ENCODE measurements at regions not wholly inside any gene's neighbourhood (a gene's known extent, or its start where the extent isn't known, plus 50 kb on each side); places are given as distances from the start of the nearest gene placed in this dataset.

- TF ChIP-seq, protein P1, sequence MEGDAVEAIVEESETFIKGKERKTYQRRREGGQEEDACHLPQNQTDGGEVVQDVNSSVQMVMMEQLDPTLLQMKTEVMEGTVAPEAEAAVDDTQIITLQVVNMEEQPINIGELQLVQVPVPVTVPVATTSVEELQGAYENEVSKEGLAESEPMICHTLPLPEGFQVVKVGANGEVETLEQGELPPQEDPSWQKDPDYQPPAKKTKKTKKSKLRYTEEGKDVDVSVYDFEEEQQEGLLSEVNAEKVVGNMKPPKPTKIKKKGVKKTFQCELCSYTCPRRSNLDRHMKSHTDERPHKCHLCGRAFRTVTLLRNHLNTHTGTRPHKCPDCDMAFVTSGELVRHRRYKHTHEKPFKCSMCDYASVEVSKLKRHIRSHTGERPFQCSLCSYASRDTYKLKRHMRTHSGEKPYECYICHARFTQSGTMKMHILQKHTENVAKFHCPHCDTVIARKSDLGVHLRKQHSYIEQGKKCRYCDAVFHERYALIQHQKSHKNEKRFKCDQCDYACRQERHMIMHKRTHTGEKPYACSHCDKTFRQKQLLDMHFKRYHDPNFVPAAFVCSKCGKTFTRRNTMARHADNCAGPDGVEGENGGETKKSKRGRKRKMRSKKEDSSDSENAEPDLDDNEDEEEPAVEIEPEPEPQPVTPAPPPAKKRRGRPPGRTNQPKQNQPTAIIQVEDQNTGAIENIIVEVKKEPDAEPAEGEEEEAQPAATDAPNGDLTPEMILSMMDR (IDR thresholded peaks at IDR 0.05) = no peak
- no peak for TF ChIP-seq POLR2A (IDR thresholded peaks at IDR 0.05)
These were observed 109.4 kb downstream of the RFC3 start for GRCh38 chr13:33927315-33927714.

All from esophagus squamous epithelium (tissue), 4 donors.